ENCODE measurements at regions not wholly inside any gene's neighbourhood (a gene's known extent, or its start where the extent isn't known, plus 50 kb on each side); places are given as distances from the start of the nearest gene placed in this dataset.

DNA sequence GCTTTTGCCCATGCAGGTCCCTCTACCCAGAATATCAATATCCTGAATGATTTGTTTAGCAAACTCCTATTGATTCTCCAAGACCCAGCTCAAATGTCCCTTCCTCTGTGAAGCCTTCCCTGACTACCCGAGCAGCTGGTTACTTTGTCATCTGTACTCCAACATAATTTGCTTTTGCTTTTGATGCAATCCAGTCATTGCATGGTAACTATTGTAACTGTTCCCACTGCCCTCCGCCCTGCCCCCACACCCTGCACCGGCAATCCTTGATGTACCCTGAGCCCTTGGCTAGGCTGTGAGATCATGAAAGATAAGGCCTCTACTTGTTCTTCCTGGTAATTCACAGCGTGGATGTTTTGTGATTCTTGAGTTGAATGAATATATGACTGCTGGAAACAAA is 119.9 kb upstream of the BOD1 start:
- H3K27me3 ChIP-seq = no peaks in the 10 kb centered on the region
- no peak overlapping the region for H3K4me3 ChIP-seq
- TF ChIP-seq, protein P1, sequence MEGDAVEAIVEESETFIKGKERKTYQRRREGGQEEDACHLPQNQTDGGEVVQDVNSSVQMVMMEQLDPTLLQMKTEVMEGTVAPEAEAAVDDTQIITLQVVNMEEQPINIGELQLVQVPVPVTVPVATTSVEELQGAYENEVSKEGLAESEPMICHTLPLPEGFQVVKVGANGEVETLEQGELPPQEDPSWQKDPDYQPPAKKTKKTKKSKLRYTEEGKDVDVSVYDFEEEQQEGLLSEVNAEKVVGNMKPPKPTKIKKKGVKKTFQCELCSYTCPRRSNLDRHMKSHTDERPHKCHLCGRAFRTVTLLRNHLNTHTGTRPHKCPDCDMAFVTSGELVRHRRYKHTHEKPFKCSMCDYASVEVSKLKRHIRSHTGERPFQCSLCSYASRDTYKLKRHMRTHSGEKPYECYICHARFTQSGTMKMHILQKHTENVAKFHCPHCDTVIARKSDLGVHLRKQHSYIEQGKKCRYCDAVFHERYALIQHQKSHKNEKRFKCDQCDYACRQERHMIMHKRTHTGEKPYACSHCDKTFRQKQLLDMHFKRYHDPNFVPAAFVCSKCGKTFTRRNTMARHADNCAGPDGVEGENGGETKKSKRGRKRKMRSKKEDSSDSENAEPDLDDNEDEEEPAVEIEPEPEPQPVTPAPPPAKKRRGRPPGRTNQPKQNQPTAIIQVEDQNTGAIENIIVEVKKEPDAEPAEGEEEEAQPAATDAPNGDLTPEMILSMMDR (IDR thresholded peaks at IDR 0.05) = no peak
- no peak for TF ChIP-seq POLR2A (IDR thresholded peaks at IDR 0.05)
- H3K27ac ChIP-seq = no peak overlapping the region
- ATAC-seq (no peak), DNase-seq (no peak)
- H3K36me3 ChIP-seq = no peaks in the 10 kb centered on the region
- no peaks in the 10 kb centered on the region for H3K9me3 ChIP-seq
- WGBS, 4 donors = 73 to 77% (median 73%) methylated on average over 3 to 4 of the region's 4 CpGs
- no peaks in the 10 kb centered on the region for H3K4me1 ChIP-seq
- intact Hi-C loops (cut with DNase I) = no loop called here

DNA sequence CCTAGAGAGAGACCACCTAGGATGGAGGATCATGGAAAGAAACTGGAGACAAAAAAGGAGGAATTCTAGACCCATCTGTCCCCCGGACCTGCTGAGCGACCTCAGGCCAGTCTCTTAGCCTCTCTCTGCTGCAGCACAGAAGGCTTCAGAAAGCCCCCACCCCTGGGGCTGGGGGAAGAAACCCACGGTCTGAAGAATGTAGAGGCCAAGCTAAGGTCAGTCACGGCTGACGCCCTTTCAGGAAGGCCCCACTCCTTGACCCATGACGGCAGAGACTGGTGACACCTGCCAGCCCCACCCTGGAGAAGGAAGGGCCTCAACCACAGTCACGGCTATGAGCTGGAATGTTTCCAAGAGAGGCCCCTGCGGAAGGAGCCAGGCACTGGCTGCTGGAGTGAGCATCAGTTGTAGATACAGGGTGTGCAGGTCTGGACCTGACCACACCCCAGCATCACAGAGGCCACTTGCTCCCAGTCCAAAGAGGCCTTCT is 120.5 kb upstream of the BOD1 start:
- WGBS, 4 donors = 55 to 62% (median 59%) methylated on average over 4 to 8 of the region's 8 CpGs
- no peak overlapping the region for H3K27ac ChIP-seq
- no peaks in the 10 kb centered on the region for H3K9me3 ChIP-seq
- H3K27me3 ChIP-seq = no peaks in the 10 kb centered on the region
- intact Hi-C loops (cut with DNase I) = no loop called here
- no peaks in the 10 kb centered on the region for H3K36me3 ChIP-seq
- ATAC-seq (no peak), DNase-seq (no peak)
- H3K4me3 ChIP-seq = no peak overlapping the region
- TF ChIP-seq, protein P1 (IDR thresholded peaks at IDR 0.05) = no peak
- TF ChIP-seq POLR2A (IDR thresholded peaks at IDR 0.05) = no peak
- H3K4me1 ChIP-seq = peaks cover 0 to 3% (median 0%) of the 10 kb centered on the region in 12 donors

DNA sequence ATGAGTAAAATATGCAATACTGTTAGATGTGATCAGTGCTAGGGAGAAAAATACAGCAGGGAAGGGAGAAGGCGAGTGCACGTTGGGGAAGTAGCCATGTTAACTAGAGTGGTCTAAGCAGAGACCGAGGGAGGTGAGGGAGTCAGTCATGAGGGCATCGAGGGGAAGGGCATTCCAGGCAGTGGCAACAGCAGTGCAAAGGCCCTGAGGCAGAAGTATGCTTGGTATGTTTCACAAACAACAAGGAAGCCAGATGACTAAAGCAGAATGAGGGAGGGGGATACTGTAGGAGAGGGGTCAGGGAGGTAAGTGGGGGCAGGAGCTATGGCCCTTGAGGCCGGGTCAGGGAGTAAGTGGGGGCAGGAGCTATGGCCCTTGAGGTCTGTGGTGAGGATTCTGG is 123.3 kb upstream of the BOD1 start:
- H3K4me1 ChIP-seq = peaks cover 0 to 21% (median 0%) of the 10 kb centered on the region in 12 donors
- ATAC-seq (no peak), DNase-seq (no peak)
- TF ChIP-seq POLR2A (IDR thresholded peaks at IDR 0.05) = no peak
- TF ChIP-seq, protein P1 (IDR thresholded peaks at IDR 0.05) = no peak
- no peak overlapping the region for H3K4me3 ChIP-seq
- WGBS, 4 donors = 62 to 81% (median 79%) methylated on average over 5 of the region's 5 CpGs
- H3K27me3 ChIP-seq = no peaks in the 10 kb centered on the region
- intact Hi-C loops (cut with DNase I) = no loop called here
- H3K9me3 ChIP-seq = no peaks in the 10 kb centered on the region
- no peak overlapping the region for H3K27ac ChIP-seq
- H3K36me3 ChIP-seq = no peaks in the 10 kb centered on the region

DNA sequence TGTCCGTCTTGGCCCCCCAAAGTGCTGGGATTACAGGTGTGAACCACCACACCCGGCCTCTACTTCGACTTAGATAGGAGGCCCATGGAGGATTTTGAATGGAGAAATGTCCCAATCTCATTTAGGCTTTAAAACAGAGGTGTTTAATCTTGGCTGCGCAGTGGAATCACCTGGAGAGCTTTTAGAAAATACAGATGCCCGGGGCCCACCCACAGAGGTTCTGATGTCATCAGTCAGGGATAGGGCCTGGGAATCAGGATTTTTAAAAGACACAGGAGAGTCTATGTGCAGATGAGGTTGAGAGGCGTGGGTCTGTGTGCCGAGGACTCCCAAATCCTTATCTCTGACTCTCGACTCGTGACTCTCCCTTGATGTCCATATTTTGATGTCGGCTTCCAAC is 124.0 kb upstream of the BOD1 start:
- WGBS, 4 donors = 89 to 92% (median 91%) methylated on average over 10 of the region's 10 CpGs
- Histone ChIP-seq H3K9me3 (no peaks in the 10 kb centered on the region), H3K4me1 (peaks cover 0 to 27% (median 0%) of the 10 kb centered on the region in 12 donors), H3K27ac (no peak overlapping the region), H3K27me3 (no peaks in the 10 kb centered on the region), H3K36me3 (no peaks in the 10 kb centered on the region), H3K4me3 (no peak overlapping the region)
- intact Hi-C loops (cut with DNase I) = no loop called here
- no peak for ATAC-seq
- TF ChIP-seq POLR2A (IDR thresholded peaks at IDR 0.05) = no peak
- TF ChIP-seq, protein P1 (IDR thresholded peaks at IDR 0.05) = no peak
- DNase-seq = no peak

All from heart left ventricle (tissue), 16 donors.